Suprapubic skin (tissue), 4 donors: ENCODE measurements at regions not wholly inside any gene's neighbourhood (a gene's known extent, or its start where the extent isn't known, plus 50 kb on each side); places are given as distances from the start of the nearest gene placed in this dataset.

Experiments used
- POLR2A ChIP-seq, 2 donors: fragments of 450-650 bp; IDR thresholded peaks; one replicate each; pipeline ENCODE4 v1.6.1; 2017; ENCODE audit warnings: antibody characterized with exemption in 2 of 2, mild to moderate bottlenecking in 2 of 2, moderate library complexity in 2 of 2
- POLR2AphosphoS5 ChIP-seq, 3 donors: sonication (generic); formaldehyde crosslinking; IDR thresholded peaks; one replicate each; pipeline ENCODE4 v1.6.1; 2017; ENCODE audit warnings: antibody characterized with exemption in 3 of 3
- TF ChIP-seq, protein P1 (sequence below), 2 donors: fragments of 200-600 bp in 1 of 2; fragments of 450-650 bp in 1 of 2; sonication (generic) in 1 of 2; IDR thresholded peaks; one replicate each; pipeline ENCODE4 v1.5.1; 2016 to 2019; ENCODE audit warnings: antibody characterized with exemption in 2 of 2, mild to moderate bottlenecking in 1 of 2, moderate library complexity in 1 of 2

DNA sequence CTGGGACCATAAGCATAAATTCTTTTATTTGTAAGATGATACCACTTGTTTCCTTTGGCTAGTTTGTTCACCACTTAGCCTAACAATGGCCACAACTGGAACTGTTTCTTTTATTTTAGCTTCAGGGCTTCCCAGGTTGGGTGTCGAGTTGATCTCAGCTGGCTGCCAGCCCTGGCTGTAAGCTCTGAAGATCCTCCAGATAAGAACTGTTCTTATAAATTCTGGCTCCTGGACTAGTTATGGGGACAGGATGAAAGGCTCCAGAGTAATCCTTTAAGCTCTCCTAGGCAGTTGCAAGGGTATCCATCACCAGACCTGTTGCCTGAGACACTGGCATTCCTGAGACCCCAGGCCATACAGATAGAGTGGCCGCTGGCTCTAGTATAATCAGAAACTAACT is 129.4 kb upstream of the ACSL4 start:
- TF ChIP-seq, protein P1, sequence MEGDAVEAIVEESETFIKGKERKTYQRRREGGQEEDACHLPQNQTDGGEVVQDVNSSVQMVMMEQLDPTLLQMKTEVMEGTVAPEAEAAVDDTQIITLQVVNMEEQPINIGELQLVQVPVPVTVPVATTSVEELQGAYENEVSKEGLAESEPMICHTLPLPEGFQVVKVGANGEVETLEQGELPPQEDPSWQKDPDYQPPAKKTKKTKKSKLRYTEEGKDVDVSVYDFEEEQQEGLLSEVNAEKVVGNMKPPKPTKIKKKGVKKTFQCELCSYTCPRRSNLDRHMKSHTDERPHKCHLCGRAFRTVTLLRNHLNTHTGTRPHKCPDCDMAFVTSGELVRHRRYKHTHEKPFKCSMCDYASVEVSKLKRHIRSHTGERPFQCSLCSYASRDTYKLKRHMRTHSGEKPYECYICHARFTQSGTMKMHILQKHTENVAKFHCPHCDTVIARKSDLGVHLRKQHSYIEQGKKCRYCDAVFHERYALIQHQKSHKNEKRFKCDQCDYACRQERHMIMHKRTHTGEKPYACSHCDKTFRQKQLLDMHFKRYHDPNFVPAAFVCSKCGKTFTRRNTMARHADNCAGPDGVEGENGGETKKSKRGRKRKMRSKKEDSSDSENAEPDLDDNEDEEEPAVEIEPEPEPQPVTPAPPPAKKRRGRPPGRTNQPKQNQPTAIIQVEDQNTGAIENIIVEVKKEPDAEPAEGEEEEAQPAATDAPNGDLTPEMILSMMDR (IDR thresholded peaks at IDR 0.05) = no peak
- TF ChIP-seq POLR2A (IDR thresholded peaks at IDR 0.05) (no peak), POLR2AphosphoS5 (IDR thresholded peaks at IDR 0.05) (no peak)
